ENCODE measurements at regions not wholly inside any gene's neighbourhood (a gene's known extent, or its start where the extent isn't known, plus 50 kb on each side); places are given as distances from the start of the nearest gene placed in this dataset.

GRCh38 chr5:175784230-175784629 is 87.1 kb upstream of the CPLX2 start:
- TF ChIP-seq EZH2 (IDR thresholded peaks at IDR 0.05; ENCODE audit: low read length, missing control alignments) (no peak), CTCF (conservative IDR thresholded peaks at IDR 0.05 in 1 of 2, IDR thresholded peaks at IDR 0.05 in 1 of 2; ENCODE audit: low read depth in 1 of 2, low read length in 2 of 2) (no peak)

Measured in fibroblast of lung (primary cell).